ENCODE measurements at regions not wholly inside any gene's neighbourhood (a gene's known extent, or its start where the extent isn't known, plus 50 kb on each side); places are given as distances from the start of the nearest gene placed in this dataset.
A peak's percentile ranks its signal among the peaks of the same experiment; 100 is the strongest.

DNA sequence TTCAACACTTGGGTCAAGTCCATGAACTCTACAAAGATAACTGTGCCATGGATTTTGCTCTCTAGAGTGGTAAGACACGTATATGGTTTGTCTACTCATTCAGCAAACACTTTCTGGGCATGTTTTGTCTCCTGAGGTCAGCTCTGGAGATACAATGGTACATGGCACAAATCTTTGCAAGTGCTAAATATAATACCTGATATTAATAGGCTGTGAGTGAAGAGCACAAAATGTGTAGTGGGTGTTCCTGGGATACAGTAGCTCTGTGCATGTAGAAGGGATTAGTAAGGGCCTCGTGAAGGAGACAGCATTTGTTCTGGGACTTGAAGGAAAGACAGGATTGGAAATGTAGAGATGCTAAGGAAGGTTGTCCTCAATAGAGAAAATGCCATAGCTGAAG, 360.9 kb downstream of the BCKDHB start:
- H3K4me1 Mint-ChIP-seq, result no peaks in the 10 kb centered on the region
- H3K4me3 Mint-ChIP-seq, result no peak overlapping the region
- H3K9me3 Mint-ChIP-seq, result no peaks in the 10 kb centered on the region
- no peak for DNase-seq
- intact Hi-C loops (cut with micrococcal nuclease), result no loop called here
- no peaks in the 10 kb centered on the region for H3K36me3 Mint-ChIP-seq (ENCODE audit: low read depth)
- H3K27ac Mint-ChIP-seq, result no peak overlapping the region
- no peaks in the 10 kb centered on the region for H3K27me3 Mint-ChIP-seq

DNA sequence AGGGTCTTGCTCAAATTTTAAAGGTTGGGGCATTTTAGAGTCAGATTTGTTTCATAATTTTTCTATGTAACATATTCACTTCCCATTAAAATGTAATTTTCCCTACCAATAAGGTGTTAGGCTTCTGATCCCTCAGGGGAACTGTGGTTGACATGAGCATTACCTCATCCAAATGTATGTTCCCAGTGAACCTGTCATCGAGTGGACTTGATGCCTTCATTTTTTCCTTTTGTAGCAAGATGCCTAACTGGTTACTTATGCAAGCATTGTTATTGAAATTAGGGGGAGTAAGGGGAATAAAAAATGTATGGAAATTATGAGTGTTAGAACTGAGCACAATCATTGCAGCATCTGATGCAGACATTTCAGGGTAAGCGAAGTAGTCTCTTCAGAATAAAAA, 360.5 kb downstream of the BCKDHB start:
- no peak for DNase-seq
- Mint-ChIP-seq H3K27me3 (no peaks in the 10 kb centered on the region), H3K4me1 (no peaks in the 10 kb centered on the region), H3K36me3 (ENCODE audit: low read depth) (no peaks in the 10 kb centered on the region), H3K27ac (no peak overlapping the region), H3K4me3 (no peak overlapping the region), H3K9me3 (no peaks in the 10 kb centered on the region)
- intact Hi-C loops (cut with micrococcal nuclease), result no loop called here

DNA sequence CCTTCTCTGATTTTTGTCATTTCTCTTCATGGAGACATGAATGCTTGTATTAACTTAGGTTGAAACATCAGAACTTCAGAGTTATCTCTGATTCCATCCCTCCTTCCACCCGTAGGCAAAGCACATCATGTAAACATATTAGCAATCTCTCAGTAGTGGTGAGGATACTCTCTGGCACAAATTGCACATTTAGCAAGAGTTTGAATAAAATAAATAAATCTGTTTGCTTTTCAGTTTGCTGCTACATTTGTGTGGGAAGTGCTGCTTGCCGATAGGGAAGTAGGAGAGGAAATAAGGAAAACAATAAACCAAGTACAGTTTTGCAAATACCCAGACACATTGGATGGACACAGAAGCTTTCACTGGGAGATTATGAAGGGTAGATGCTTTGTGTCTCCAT, 359.0 kb downstream of the BCKDHB start:
- Mint-ChIP-seq H3K4me1 (no peaks in the 10 kb centered on the region), H3K27me3 (no peaks in the 10 kb centered on the region), H3K27ac (no peak overlapping the region), H3K9me3 (no peaks in the 10 kb centered on the region), H3K4me3 (no peak overlapping the region), H3K36me3 (ENCODE audit: low read depth) (no peaks in the 10 kb centered on the region)
- DNase-seq, result no peak
- intact Hi-C loops (cut with micrococcal nuclease), result no loop called here

DNA sequence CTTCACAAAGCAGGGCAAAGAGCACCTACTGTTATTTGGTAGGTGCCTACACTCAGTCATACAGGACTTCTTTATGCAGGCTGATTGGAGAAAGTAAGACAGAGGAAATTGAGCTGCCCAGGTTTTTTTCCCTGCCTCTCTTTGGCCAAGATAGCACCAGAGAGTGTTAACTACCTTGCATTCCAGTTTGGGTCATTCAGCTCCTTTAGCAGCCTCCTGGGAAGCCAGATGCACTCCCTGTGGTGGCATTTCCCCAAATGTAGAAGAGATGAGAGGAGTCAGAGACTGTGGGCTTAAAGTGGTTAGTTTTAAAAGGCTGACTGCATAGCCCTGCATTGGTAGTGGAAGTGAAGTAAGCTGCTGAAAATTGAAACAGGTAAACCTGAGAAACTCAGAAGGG, 358.4 kb downstream of the BCKDHB start:
- no peak for DNase-seq
- H3K27ac Mint-ChIP-seq, result no peak overlapping the region
- H3K9me3 Mint-ChIP-seq, result no peaks in the 10 kb centered on the region
- H3K27me3 Mint-ChIP-seq, result no peaks in the 10 kb centered on the region
- intact Hi-C loops (cut with micrococcal nuclease), result no loop called here
- H3K4me3 Mint-ChIP-seq, result no peak overlapping the region
- H3K36me3 Mint-ChIP-seq (ENCODE audit: low read depth), result no peaks in the 10 kb centered on the region
- no peaks in the 10 kb centered on the region for H3K4me1 Mint-ChIP-seq

DNA sequence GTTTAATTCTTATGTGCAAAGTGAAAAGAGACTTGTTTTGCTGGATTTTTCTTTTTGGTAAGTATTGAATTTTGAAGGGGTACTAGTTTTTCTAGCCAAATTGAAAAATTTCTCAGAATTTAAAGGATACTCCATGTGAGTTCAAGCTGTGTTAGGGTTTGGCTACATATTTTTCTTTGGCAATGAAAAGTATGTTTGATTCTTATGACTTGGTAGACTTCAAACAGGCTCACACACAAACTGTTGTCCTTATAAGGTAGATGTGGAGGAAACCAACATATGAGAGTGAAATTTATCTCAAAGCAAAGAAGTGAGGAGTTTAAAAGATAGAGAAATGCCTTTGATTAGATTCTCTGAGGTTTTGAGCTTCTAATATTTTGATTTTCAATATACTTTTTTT, 356.7 kb downstream of the BCKDHB start:
- no peak overlapping the region for H3K27ac Mint-ChIP-seq
- no peaks in the 10 kb centered on the region for H3K36me3 Mint-ChIP-seq (ENCODE audit: low read depth)
- no peak overlapping the region for H3K4me3 Mint-ChIP-seq
- no peak for DNase-seq
- intact Hi-C loops (cut with micrococcal nuclease), result no loop called here
- H3K27me3 Mint-ChIP-seq, result no peaks in the 10 kb centered on the region
- H3K9me3 Mint-ChIP-seq, result no peaks in the 10 kb centered on the region
- H3K4me1 Mint-ChIP-seq, result no peaks in the 10 kb centered on the region

DNA sequence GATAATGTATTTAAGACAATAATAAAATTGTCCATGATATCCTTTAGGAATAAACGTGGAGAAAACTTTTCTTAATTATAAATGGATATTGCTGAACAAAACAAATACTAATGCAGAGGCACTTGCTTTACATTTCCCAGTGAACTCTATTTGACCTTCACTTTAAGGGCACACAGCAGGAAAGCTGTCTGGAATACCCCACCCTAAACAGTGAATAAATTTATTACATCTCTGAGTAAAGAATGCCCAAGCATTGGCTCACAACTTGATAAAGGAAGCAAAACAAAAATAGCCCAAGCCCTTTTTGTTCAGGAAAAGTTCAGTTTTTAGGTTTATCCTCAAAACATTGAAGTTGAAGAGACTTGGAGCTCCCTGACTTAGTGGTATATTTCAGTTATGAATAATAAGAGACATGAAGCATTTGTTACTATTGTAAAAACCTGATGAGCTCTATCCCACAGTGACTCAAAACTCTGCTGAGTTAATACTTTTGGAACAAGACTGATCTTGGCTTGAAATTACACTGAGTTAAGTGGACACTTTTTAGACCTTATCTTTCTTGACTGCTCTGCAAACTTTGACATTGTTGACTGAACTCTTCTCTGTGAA, 353.9 kb downstream of the BCKDHB start:
- no peak for DNase-seq
- H3K9me3 Mint-ChIP-seq, result no peaks in the 10 kb centered on the region
- H3K27ac Mint-ChIP-seq, result no peak overlapping the region
- no peaks in the 10 kb centered on the region for H3K36me3 Mint-ChIP-seq (ENCODE audit: low read depth)
- no peaks in the 10 kb centered on the region for H3K27me3 Mint-ChIP-seq
- no peak overlapping the region for H3K4me3 Mint-ChIP-seq
- intact Hi-C loops (cut with micrococcal nuclease), result no loop called here
- H3K4me1 Mint-ChIP-seq, result no peaks in the 10 kb centered on the region

DNA sequence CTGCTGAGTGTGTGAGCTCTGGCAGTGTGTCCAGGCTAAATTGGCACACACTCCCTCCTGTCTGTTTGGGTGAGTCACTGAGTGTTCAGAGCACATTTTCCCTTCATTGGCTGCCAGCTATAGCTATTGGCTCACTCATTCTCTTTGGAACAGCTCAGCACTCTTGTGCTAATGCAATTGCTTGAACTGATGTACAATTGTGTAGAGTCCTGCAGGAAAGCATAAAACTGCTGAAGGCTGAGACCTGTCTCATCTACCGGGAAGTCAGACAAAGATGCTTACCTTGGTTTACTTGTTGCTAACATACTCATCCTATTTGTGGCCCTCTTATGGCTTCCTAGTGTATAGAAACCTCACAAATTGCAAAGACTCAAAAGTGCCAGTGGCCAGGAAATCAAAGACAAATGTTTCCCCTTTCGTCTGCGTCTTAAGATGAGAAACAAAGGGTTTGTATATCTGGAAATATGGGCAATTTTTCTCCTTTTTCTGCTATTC, 351.0 kb downstream of the BCKDHB start:
- Mint-ChIP-seq H3K4me3 (no peak overlapping the region), H3K9me3 (no peaks in the 10 kb centered on the region), H3K36me3 (ENCODE audit: low read depth) (no peaks in the 10 kb centered on the region), H3K27me3 (no peaks in the 10 kb centered on the region), H3K4me1 (peaks cover 4% of the 10 kb centered on the region), H3K27ac (no peak overlapping the region)
- intact Hi-C loops (cut with micrococcal nuclease), result no loop called here
- DNase-seq, result no peak

DNA sequence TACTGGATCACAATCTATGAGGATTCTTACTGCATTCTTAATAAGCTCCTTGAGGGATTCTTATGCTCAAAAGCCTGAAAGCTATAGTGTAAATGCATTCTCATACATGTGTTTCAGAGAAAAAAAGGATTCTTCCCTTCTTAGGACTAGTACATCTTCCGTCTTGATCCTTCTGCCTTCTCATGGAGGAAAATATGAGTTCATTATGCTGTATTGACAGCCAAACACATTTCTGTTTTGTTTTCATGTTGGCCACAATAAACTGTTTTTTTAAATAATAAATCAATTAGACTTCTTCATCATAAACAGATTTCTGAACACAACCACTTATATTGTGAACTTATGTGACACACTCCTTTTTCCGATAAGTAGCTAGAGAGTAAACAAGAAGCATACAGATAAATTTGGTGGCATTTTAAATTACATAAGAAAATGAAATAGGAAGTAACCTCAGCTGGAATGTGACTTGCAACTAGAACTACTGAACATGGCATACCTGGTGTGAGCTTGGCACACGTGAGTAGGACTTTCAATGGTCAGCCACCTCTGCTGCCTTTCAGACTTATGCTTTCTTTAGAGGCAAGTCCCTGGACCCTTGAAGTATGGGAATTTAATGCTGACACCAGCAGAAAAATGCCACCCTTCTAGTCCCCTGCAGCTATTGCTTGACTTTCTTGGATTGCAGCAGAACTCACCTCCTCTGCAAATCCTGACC, 350.4 kb downstream of the BCKDHB start:
- H3K27ac Mint-ChIP-seq, result no peak overlapping the region
- H3K4me3 Mint-ChIP-seq, result no peak overlapping the region
- H3K36me3 Mint-ChIP-seq (ENCODE audit: low read depth), result no peaks in the 10 kb centered on the region
- H3K9me3 Mint-ChIP-seq, result no peaks in the 10 kb centered on the region
- intact Hi-C loops (cut with micrococcal nuclease), result no loop called here
- no peak for DNase-seq
- peaks cover 4% of the 10 kb centered on the region for H3K4me1 Mint-ChIP-seq
- no peaks in the 10 kb centered on the region for H3K27me3 Mint-ChIP-seq

DNA sequence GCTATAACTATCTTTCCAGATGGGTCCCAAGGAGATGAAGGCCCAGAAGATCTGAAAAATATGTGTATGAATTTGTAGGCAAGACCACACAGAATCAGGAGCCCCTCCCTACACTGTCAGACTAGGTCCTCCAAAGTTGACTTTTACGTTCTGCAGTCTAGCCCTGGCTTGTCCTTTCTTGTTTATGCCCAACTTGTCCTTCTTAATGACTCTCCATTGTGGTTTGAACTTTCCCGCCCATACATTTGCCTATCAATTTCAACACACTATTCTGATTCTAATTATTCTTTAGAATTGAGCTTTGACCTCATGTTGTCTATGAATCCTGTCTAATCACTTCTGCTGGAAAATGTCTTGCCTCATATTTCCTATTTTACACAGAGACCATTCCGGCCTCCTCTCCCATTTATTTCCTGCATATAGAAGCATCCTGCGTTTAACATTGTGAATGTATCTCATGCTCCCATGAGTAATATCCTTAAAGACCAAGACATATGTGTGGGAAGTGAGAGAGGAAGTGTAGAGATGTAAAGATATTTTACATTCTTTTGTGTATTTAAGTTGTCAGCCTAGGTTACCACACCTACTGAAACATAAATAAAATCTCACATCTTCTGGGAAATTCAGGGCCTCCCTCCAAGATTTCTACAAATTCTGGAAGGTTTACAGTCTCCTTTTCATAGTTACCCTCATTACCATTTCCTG, 348.3 kb downstream of the BCKDHB start:
- intact Hi-C loops (cut with micrococcal nuclease), result loop anchor here (2.0 kb wide), 1 partner anchor 90 kb away; no protein-coding TSS in a partner anchor
- no peaks in the 10 kb centered on the region for H3K36me3 Mint-ChIP-seq (ENCODE audit: low read depth)
- H3K27me3 Mint-ChIP-seq, result no peaks in the 10 kb centered on the region
- H3K27ac Mint-ChIP-seq, result peak overlapping the region; percentile 4
- H3K9me3 Mint-ChIP-seq, result no peaks in the 10 kb centered on the region
- no peak for DNase-seq
- H3K4me3 Mint-ChIP-seq, result no peak overlapping the region
- peaks cover 4% of the 10 kb centered on the region for H3K4me1 Mint-ChIP-seq

DNA sequence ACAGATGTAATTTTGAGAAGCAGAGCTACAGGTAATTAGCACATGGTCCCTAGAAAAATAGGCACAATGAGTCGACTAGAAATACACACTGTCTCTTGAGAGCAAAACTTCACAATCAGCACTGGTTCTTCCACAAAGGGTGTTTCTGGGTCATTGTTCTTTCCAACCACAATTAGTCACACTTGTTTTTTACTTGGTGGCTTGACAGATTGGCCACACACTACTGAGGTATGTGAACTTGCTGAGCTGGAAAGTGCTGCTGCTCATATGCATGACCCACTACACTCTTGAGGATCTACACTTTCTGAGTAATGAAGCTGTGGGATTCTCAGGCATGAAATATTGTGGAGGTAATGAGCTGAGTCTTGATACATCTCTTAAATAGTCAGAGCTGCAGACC, 347.7 kb downstream of the BCKDHB start:
- peaks cover 4% of the 10 kb centered on the region for H3K4me1 Mint-ChIP-seq
- no peak overlapping the region for H3K4me3 Mint-ChIP-seq
- no peaks in the 10 kb centered on the region for H3K36me3 Mint-ChIP-seq (ENCODE audit: low read depth)
- intact Hi-C loops (cut with micrococcal nuclease), result loop anchor here (2.0 kb wide), 1 partner anchor 91 kb away; no protein-coding TSS in a partner anchor
- no peak for DNase-seq
- H3K27me3 Mint-ChIP-seq, result no peaks in the 10 kb centered on the region
- no peak overlapping the region for H3K27ac Mint-ChIP-seq
- H3K9me3 Mint-ChIP-seq, result no peaks in the 10 kb centered on the region

DNA sequence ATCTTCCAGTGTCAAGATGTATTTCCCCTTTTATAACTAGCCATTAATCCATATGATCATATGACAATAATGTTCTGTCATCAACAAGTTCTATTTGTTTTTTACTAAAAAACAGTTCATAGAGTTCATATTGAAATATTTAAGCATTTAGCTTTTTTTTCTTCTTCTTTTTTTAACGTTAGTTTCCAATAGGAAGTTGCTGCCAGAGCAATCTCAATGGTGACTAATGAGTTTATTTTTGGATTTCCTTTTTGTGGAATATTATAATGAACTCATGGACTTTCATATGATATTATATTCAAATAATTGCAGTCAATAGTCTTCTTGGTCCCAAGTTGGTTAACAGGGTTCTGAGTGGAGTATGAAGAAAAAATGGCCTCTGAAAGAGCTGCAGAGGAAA, 343.3 kb downstream of the BCKDHB start:
- H3K27me3 Mint-ChIP-seq, result no peaks in the 10 kb centered on the region
- no peak overlapping the region for H3K27ac Mint-ChIP-seq
- DNase-seq, result no peak
- no peak overlapping the region for H3K4me3 Mint-ChIP-seq
- H3K4me1 Mint-ChIP-seq, result peaks cover under 1% of the 10 kb centered on the region
- no peaks in the 10 kb centered on the region for H3K9me3 Mint-ChIP-seq
- intact Hi-C loops (cut with micrococcal nuclease), result no loop called here
- no peaks in the 10 kb centered on the region for H3K36me3 Mint-ChIP-seq (ENCODE audit: low read depth)

DNA sequence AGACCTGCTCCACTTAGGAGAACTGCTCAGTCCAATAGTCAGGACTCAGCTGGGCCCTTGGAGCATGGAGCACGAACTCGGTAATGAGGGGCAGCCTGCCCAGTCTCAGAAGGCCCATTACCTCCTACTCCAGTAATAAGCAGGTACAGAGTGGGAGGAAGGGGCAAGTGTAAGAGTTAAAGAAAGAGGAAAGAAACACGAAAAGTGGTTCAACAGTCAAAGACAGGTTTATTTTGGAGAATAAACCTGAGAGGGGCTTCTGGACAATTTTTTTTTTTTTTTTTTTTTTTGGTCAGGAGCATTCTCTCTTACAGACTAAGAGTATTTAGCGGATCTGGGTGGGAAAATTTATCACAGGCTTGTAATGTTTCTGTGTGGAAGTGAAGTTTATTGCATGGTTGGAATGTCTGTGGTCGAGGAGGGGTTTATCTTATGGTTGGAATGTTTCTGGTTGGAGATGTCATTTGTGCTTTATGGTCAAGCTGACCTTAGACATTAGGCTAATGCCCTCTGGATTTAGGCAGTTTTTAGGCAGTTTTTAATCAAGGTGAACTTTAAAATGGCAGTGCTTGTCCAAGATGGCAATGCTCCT, 340.1 kb downstream of the BCKDHB start:
- intact Hi-C loops (cut with micrococcal nuclease), result no loop called here
- Mint-ChIP-seq H3K4me3 (no peak overlapping the region), H3K27me3 (no peaks in the 10 kb centered on the region), H3K4me1 (no peaks in the 10 kb centered on the region), H3K27ac (no peak overlapping the region), H3K36me3 (ENCODE audit: low read depth) (no peaks in the 10 kb centered on the region), H3K9me3 (no peaks in the 10 kb centered on the region)
- no peak for DNase-seq

DNA sequence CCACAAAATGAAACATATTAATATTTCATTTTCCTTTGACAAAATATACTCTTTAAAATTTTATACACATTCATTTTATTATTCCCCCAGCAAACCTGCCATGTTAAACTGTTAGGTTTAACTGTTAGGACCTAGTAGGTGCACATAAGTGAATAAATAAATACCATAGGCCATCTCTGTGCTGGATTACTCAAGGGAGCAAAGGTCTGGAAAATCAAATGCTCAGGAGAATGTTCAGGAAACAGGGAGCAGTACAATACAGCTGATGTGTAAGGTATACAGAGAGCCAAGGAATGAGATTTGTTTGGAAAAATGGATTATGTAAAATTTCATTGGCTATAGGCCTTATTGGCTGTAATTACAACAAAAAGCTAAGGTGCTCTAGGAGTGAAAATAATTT, 339.3 kb downstream of the BCKDHB start:
- intact Hi-C loops (cut with micrococcal nuclease), result no loop called here
- no peak overlapping the region for H3K4me3 Mint-ChIP-seq
- H3K27me3 Mint-ChIP-seq, result no peaks in the 10 kb centered on the region
- H3K36me3 Mint-ChIP-seq (ENCODE audit: low read depth), result no peaks in the 10 kb centered on the region
- no peak overlapping the region for H3K27ac Mint-ChIP-seq
- H3K4me1 Mint-ChIP-seq, result no peaks in the 10 kb centered on the region
- DNase-seq, result no peak
- no peaks in the 10 kb centered on the region for H3K9me3 Mint-ChIP-seq

DNA sequence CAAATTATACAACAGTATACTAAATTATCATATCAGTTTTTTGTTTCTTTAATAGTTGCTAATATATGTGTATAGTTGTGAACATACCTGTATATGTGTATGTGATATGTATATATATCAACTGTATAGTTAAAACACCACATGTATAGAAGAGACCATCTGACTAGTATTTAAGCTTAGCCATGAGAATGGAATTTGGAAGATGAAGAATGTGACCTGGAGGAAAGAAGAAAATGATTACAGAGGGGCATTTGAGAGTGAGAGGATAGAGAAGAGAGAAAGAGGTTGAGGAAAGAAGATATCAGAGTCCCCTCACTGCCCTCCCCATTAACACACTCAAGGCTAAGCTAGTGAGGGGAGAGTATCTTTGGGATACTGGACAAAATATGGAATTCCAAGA, 335.9 kb downstream of the BCKDHB start:
- intact Hi-C loops (cut with micrococcal nuclease), result no loop called here
- H3K4me3 Mint-ChIP-seq, result no peak overlapping the region
- no peak for DNase-seq
- no peaks in the 10 kb centered on the region for H3K9me3 Mint-ChIP-seq
- H3K36me3 Mint-ChIP-seq (ENCODE audit: low read depth), result no peaks in the 10 kb centered on the region
- no peak overlapping the region for H3K27ac Mint-ChIP-seq
- H3K4me1 Mint-ChIP-seq, result no peaks in the 10 kb centered on the region
- no peaks in the 10 kb centered on the region for H3K27me3 Mint-ChIP-seq

All from activated CD4-positive, alpha-beta T cell treated with anti-CD3 and anti-CD28 coated beads, Interleukin-2, amount 10 ng/mL, durations not matched to agents 24 days and 14 days (primary cell).